Transverse colon (tissue), 4 donors: ENCODE measurements at regions not wholly inside any gene's neighbourhood (a gene's known extent, or its start where the extent isn't known, plus 50 kb on each side); places are given as distances from the start of the nearest gene placed in this dataset.
"Not testable (repeated sequence)": the region's sequence is repeated elsewhere in the genome, so short reads cannot be mapped to it uniquely, and the experiment has no call there.

Source experiments
- EP300 ChIP-seq: sonication (generic); formaldehyde crosslinking; IDR thresholded peaks from one replicate; pipeline ENCODE4 v1.6.1; 2017; ENCODE audit warnings: antibody characterized with exemption, low read depth
- POLR2A ChIP-seq: fragments of 450-650 bp; IDR thresholded peaks from one replicate; pipeline ENCODE4 v1.6.1; 2016; ENCODE audit warnings: antibody characterized with exemption, mild to moderate bottlenecking, moderate library complexity
- POLR2AphosphoS5 ChIP-seq, 3 donors: sonication (generic); formaldehyde crosslinking; IDR thresholded peaks; one replicate each; pipeline ENCODE4 v1.6.1; 2016; ENCODE audit warnings: antibody characterized with exemption in 3 of 3
- TF ChIP-seq, protein P1 (sequence below), 5 experiments: fragments of 200-600 bp in 3 of 5; fragments of 450-650 bp in 2 of 5; sonication (generic) in 3 of 5; IDR thresholded peaks; 1 replicate in 2 of 5; 2 replicates in 3 of 5; pipeline ENCODE4 v1.5.1; 2016 to 2017; ENCODE audit warnings: antibody characterized with exemption in 5 of 5, inconsistent platforms in 3 of 5, mild to moderate bottlenecking in 2 of 5, moderate library complexity in 1 of 5

DNA sequence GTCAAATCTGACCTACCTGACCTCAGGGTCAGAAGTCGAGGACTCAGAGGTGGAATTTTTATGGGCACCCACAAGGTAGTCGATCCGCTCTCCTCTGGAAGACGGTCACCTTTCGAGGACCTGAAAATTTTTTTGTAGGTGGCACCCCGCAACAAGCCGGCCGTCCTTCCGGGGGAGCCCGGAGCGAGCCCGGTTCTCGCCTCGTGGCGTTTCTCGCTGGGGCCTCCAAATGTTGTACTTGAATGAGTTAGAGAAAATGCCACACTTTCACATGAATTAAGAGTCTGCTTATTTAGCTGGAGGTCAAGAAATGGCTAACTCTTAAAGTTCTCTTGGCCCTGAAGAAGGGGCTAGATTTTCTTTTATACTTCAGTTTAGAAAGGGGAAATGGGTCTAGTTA lies 169.0 kb upstream of the CCZ1B start:
- not testable (repeated sequence) for TF ChIP-seq POLR2A; POLR2AphosphoS5 (IDR thresholded peaks at IDR 0.05); EP300
- TF ChIP-seq, protein P1, sequence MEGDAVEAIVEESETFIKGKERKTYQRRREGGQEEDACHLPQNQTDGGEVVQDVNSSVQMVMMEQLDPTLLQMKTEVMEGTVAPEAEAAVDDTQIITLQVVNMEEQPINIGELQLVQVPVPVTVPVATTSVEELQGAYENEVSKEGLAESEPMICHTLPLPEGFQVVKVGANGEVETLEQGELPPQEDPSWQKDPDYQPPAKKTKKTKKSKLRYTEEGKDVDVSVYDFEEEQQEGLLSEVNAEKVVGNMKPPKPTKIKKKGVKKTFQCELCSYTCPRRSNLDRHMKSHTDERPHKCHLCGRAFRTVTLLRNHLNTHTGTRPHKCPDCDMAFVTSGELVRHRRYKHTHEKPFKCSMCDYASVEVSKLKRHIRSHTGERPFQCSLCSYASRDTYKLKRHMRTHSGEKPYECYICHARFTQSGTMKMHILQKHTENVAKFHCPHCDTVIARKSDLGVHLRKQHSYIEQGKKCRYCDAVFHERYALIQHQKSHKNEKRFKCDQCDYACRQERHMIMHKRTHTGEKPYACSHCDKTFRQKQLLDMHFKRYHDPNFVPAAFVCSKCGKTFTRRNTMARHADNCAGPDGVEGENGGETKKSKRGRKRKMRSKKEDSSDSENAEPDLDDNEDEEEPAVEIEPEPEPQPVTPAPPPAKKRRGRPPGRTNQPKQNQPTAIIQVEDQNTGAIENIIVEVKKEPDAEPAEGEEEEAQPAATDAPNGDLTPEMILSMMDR (IDR thresholded peaks at IDR 0.05): not testable (repeated sequence)
